PFSK-1 (cell line): ENCODE measurements at regions not wholly inside any gene's neighbourhood (a gene's known extent, or its start where the extent isn't known, plus 50 kb on each side); places are given as distances from the start of the nearest gene placed in this dataset.

ENCODE experiments used
- FOXP2 ChIP-seq: optimal IDR thresholded peaks from 2 replicates; pipeline ENCODE3; 2011; ENCODE audit warnings: borderline replicate concordance, control low read depth, inconsistent platforms; ENCODE audit not compliant: insufficient read depth; ENCODE audit errors: extremely low read length, extremely low read depth
- POLR2AphosphoS5 ChIP-seq: IDR thresholded peaks from 2 replicates; pipeline ENCODE4 v1.6.1; 2012; ENCODE audit warnings: low read depth, mild to moderate bottlenecking, control low read depth, low read length, moderate library complexity
- REST ChIP-seq, 2 experiments: IDR thresholded peaks; 2 replicates each; pipeline versions ENCODE4 v1.6.1 to v1.8.0; 2011 to 2012; ENCODE audit warnings: low read depth in 2 of 2, low read length in 2 of 2, control low read depth in 1 of 2, inconsistent platforms in 1 of 2, mild to moderate bottlenecking in 1 of 2, moderate library complexity in 1 of 2; ENCODE audit not compliant: insufficient read depth in 1 of 2
- SIN3A ChIP-seq: IDR thresholded peaks from 2 replicates; pipeline ENCODE4 v1.6.1; 2012; ENCODE audit warnings: mild to moderate bottlenecking, low read length, moderate library complexity, borderline replicate concordance; ENCODE audit not compliant: insufficient read depth
- TAF1 ChIP-seq: IDR thresholded peaks from 2 replicates; pipeline ENCODE4 v1.6.1; 2012; ENCODE audit warnings: low read length, control low read depth, borderline replicate concordance; ENCODE audit not compliant: insufficient read depth

- TF ChIP-seq FOXP2, result no peak
- TF ChIP-seq REST (IDR thresholded peaks at IDR 0.05; ENCODE audit: insufficient read depth in 1 of 2, low read depth in 2 of 2, low read length in 2 of 2), result no peak
- no peak for TF ChIP-seq SIN3A
- no peak for TF ChIP-seq TAF1
- no peak for TF ChIP-seq POLR2AphosphoS5
These were observed 468.9 kb upstream of the MYT1L start for GRCh38 chr2:2800001-2800400.

- TF ChIP-seq REST (IDR thresholded peaks at IDR 0.05; ENCODE audit: insufficient read depth in 1 of 2, low read depth in 2 of 2, low read length in 2 of 2) (no peak), SIN3A (no peak), POLR2AphosphoS5 (no peak), FOXP2 (no peak), TAF1 (no peak)
These were observed 468.1 kb upstream of the MYT1L start for GRCh38 chr2:2799151-2799697.

- TF ChIP-seq FOXP2 (no peak), TAF1 (no peak), REST (IDR thresholded peaks at IDR 0.05; ENCODE audit: insufficient read depth in 1 of 2, low read depth in 2 of 2, low read length in 2 of 2) (no peak), POLR2AphosphoS5 (no peak), SIN3A (no peak)
These were observed 467.3 kb upstream of the MYT1L start for GRCh38 chr2:2798337-2798736.

GRCh38 chr2:2797797-2798196 is 466.7 kb upstream of the MYT1L start:
- TF ChIP-seq POLR2AphosphoS5, result no peak
- no peak for TF ChIP-seq FOXP2
- no peak for TF ChIP-seq TAF1
- TF ChIP-seq SIN3A, result no peak

GRCh38 chr2:2796207-2796606 is 465.1 kb upstream of the MYT1L start:
- TF ChIP-seq FOXP2, result no peak
- TF ChIP-seq REST (IDR thresholded peaks at IDR 0.05; ENCODE audit: insufficient read depth in 1 of 2, low read depth in 2 of 2, low read length in 2 of 2), result no peak
- no peak for TF ChIP-seq SIN3A
- no peak for TF ChIP-seq POLR2AphosphoS5
- no peak for TF ChIP-seq TAF1
